Ishikawa (cell line): ENCODE measurements at regions not wholly inside any gene's neighbourhood (a gene's known extent, or its start where the extent isn't known, plus 50 kb on each side); places are given as distances from the start of the nearest gene placed in this dataset.

Experiments
- CEBPB ChIP-seq: IDR thresholded peaks from 2 replicates; pipeline ENCODE4 v1.6.1; 2012
- CREB1 ChIP-seq: IDR thresholded peaks from 2 replicates; pipeline ENCODE4 v1.6.1; 2012; ENCODE audit warnings: low read depth
- EGR1 ChIP-seq: IDR thresholded peaks from 2 replicates; pipeline ENCODE4 v1.6.1; 2012
- EP300 ChIP-seq: IDR thresholded peaks from 2 replicates; pipeline ENCODE4 v1.6.1; 2012; ENCODE audit warnings: borderline replicate concordance
- FOXM1 ChIP-seq: IDR thresholded peaks from 2 replicates; pipeline ENCODE4 v1.6.1; 2012; ENCODE audit warnings: low read depth, borderline replicate concordance
- NFIC ChIP-seq: IDR thresholded peaks from 2 replicates; pipeline ENCODE4 v1.6.1; 2012
- RAD21 ChIP-seq: IDR thresholded peaks from 2 replicates; pipeline ENCODE4 v1.6.1; 2012; ENCODE audit warnings: low read depth
- TAF1 ChIP-seq: IDR thresholded peaks from 2 replicates; pipeline ENCODE4 v1.6.1; 2012; ENCODE audit warnings: low read depth, mild to moderate bottlenecking
- TCF12 ChIP-seq: IDR thresholded peaks from 2 replicates; pipeline ENCODE4 v1.6.1; 2012; ENCODE audit warnings: low read depth
- TEAD4 ChIP-seq: IDR thresholded peaks from 2 replicates; pipeline ENCODE4 v1.6.1; 2012
- YY1 ChIP-seq: IDR thresholded peaks from 2 replicates; pipeline ENCODE4 v1.6.1; 2012; ENCODE audit warnings: low read depth
- ZBTB7A ChIP-seq: IDR thresholded peaks from 2 replicates; pipeline ENCODE4 v1.6.1; 2012; ENCODE audit warnings: low read depth
- TF ChIP-seq, protein P1 (sequence below): IDR thresholded peaks from 2 replicates; pipeline ENCODE4 v1.6.1; 2012
- TF ChIP-seq, protein P2 (sequence below): IDR thresholded peaks from 2 replicates; pipeline ENCODE4 v1.6.1; 2012; ENCODE audit warnings: low read depth, mild to moderate bottlenecking
- TF ChIP-seq, protein P3 (sequence below): IDR thresholded peaks from 2 replicates; pipeline ENCODE4 v1.6.1; 2012

DNA sequence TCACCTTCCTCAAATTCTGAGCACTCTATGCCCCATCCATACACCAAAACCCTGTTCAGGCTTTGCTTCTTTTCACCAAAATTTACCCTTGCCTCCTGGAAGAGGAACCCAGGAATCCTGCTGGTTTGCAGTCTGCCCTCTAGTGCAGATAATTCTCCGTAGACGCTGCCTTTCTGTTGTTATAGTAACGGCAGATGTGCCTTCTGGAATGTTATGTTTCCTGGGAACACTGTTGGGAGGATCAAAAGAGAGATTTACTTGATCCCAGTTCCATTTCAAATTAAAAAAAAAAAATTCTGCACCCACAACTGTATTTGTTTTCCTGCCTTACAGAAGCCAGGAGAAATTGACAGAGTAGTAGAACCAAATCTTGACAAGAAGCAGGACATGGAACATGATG is 104.2 kb upstream of the RMST start:
- TF ChIP-seq TCF12 = no peak
- TF ChIP-seq CREB1 = no peak
- TF ChIP-seq TEAD4 = no peak
- TF ChIP-seq, protein P1, sequence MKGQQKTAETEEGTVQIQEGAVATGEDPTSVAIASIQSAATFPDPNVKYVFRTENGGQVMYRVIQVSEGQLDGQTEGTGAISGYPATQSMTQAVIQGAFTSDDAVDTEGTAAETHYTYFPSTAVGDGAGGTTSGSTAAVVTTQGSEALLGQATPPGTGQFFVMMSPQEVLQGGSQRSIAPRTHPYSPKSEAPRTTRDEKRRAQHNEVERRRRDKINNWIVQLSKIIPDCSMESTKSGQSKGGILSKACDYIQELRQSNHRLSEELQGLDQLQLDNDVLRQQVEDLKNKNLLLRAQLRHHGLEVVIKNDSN = no peak
- TF ChIP-seq YY1 = no peak
- no peak for TF ChIP-seq NFIC
- TF ChIP-seq CEBPB = no peak
- no peak for TF ChIP-seq TAF1
- TF ChIP-seq ZBTB7A = no peak
- TF ChIP-seq FOXM1 = no peak
- TF ChIP-seq, protein P2, sequence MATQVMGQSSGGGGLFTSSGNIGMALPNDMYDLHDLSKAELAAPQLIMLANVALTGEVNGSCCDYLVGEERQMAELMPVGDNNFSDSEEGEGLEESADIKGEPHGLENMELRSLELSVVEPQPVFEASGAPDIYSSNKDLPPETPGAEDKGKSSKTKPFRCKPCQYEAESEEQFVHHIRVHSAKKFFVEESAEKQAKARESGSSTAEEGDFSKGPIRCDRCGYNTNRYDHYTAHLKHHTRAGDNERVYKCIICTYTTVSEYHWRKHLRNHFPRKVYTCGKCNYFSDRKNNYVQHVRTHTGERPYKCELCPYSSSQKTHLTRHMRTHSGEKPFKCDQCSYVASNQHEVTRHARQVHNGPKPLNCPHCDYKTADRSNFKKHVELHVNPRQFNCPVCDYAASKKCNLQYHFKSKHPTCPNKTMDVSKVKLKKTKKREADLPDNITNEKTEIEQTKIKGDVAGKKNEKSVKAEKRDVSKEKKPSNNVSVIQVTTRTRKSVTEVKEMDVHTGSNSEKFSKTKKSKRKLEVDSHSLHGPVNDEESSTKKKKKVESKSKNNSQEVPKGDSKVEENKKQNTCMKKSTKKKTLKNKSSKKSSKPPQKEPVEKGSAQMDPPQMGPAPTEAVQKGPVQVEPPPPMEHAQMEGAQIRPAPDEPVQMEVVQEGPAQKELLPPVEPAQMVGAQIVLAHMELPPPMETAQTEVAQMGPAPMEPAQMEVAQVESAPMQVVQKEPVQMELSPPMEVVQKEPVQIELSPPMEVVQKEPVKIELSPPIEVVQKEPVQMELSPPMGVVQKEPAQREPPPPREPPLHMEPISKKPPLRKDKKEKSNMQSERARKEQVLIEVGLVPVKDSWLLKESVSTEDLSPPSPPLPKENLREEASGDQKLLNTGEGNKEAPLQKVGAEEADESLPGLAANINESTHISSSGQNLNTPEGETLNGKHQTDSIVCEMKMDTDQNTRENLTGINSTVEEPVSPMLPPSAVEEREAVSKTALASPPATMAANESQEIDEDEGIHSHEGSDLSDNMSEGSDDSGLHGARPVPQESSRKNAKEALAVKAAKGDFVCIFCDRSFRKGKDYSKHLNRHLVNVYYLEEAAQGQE = no peak
- TF ChIP-seq EGR1 = no peak
- no peak for TF ChIP-seq EP300
- no peak for TF ChIP-seq RAD21
- TF ChIP-seq, protein P3, sequence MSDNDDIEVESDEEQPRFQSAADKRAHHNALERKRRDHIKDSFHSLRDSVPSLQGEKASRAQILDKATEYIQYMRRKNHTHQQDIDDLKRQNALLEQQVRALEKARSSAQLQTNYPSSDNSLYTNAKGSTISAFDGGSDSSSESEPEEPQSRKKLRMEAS = no peak

DNA sequence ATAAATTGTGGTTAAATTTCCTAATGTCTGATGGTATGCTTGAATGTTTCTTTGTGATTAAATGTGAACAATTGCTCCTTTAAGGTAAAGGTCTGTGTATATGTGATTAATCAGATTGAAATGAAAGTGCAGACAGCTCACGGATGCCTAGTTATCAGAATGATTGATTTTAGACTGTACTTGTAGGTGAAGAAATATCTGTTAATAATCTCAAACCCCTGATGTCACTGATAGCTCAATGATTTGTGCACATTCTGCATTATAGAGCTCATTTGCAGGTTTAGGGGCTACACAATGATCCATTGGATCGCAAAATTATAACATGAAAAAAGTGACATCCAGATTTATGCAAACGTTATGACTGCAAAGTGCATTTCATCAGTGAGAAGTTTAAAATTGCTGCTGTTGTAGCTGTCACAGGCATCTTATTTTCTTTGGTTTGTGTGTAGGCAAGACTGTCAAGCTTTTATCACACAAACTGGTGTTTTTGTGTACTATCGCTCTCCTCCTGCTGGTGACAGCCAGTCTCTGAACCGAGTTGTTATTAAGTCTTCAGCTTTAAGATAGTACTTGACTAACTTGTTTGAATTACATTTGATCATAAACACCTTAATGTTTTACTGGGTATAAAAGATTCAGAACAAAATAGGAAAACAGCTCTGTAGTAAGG is 103.4 kb upstream of the RMST start:
- no peak for TF ChIP-seq TAF1
- no peak for TF ChIP-seq TCF12
- TF ChIP-seq CREB1 = no peak
- no peak for TF ChIP-seq RAD21
- no peak for TF ChIP-seq CEBPB
- no peak for TF ChIP-seq NFIC
- TF ChIP-seq FOXM1 = no peak
- TF ChIP-seq, protein P1 = no peak
- TF ChIP-seq ZBTB7A = no peak
- TF ChIP-seq, protein P2 = no peak
- TF ChIP-seq TEAD4 = no peak
- TF ChIP-seq YY1 = no peak
- TF ChIP-seq EGR1 = no peak
- TF ChIP-seq, protein P3 = no peak

DNA sequence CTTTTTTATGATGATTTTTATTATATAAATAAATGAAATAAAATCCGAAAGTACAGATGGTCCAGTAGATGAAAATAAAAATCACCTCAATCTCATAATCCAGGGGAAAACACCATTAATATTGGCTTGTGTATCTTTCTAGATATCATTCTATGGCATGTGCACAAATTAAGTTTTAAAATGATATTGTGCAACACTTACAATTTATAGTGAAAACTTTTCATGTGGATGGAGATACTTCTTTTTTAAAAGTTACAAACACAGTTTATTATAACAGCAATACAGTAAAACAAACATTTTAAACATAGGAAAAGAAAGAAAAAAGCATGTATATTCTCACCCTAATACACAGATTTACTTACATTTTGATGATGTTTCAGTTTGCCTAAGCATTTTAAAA is 98.9 kb upstream of the RMST start:
- TF ChIP-seq FOXM1 = no peak
- TF ChIP-seq TAF1 = no peak
- TF ChIP-seq, protein P2 = no peak
- TF ChIP-seq, protein P1 = no peak
- no peak for TF ChIP-seq CREB1
- no peak for TF ChIP-seq TEAD4

DNA sequence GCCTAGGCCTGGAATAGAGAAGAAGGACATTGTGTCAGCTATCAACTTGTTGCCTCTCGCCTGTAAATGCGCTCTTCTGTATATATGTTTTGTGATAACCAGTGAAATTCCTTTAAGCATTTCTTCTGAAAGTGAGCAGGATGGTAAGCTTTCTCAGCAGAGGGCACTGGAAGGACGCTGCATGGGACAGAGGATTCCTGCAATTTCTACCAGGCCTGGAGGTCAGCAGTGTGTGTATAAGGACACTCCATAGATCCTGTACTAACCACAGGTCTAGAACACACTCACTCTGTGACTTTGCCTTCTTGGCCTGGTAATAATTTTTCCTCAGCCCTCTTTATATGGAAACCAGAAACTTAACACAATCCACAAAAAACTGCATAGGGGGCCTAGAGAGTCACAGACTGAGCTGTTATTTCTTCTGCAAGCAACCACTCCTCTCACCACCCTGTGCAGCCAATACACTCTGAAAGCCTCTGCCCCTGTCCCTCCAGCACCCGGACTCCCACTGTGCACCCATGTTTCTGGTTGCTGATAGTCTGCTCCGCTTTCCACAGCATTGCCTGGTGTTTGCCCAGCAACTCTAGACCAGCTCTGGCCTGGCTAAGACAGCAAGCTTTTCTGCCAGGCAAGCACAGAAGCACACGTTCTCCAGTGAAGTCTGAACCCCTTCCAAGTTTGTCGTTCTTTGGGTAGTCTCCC is 94.0 kb upstream of the RMST start:
- TF ChIP-seq RAD21 (peak; percentile 37; the same call in 1 of the 2 replicates), TCF12 (no peak)
